H1 (cell line): ENCODE measurements at regions not wholly inside any gene's neighbourhood (a gene's known extent, or its start where the extent isn't known, plus 50 kb on each side); places are given as distances from the start of the nearest gene placed in this dataset.

Experiments
- CTCF ChIA-PET: fragments of 300-600 bp; sonication (Branson Sonifier 250); formaldehyde crosslinking; loops from one replicate; lab custom pipeline; 2021; ENCODE audit not compliant: partially characterized antibody; lab: Charles Lee
- POLR2A ChIA-PET: fragments of 300-600 bp; sonication (Branson Sonifier 250); formaldehyde crosslinking; loops from one replicate; lab custom pipeline; 2021; ENCODE audit warnings: inconsistent platforms; ENCODE audit not compliant: partially characterized antibody; lab: Charles Lee
- DNase-seq, 2 experiments: peaks; one replicate each; pipeline versions ENCODE4 v3.0.0 to v3.0.0-alpha.2; 2010 to 2022; ENCODE audit warnings: low spot score in 2 of 2, low read depth in 1 of 2, mixed read lengths in 1 of 2
- FAIRE-seq: peaks from 2 replicates; lab custom pipeline; 2011; peaks lifted over from hg19 to GRCh38; lab: Jason Lieb, UNC
- H2AFZ ChIP-seq: 2 replicates; pipeline ENCODE4 v1.8.1; 2012; ENCODE audit warnings: low read length, inconsistent platforms
- H2AK5ac ChIP-seq: 2 replicates; pipeline ENCODE4 v1.6.1; 2013; ENCODE audit warnings: low read depth, low read length
- H2BK120ac ChIP-seq: replicated peaks from 2 replicates; pipeline ENCODE3; 2013; ENCODE audit warnings: low read depth, low read length, inconsistent platforms
- H2BK12ac ChIP-seq: 2 replicates; pipeline ENCODE4 v1.6.1; 2013; ENCODE audit warnings: low read depth, low read length
- H2BK15ac ChIP-seq: 2 replicates; pipeline ENCODE4 v1.6.1; 2013; ENCODE audit warnings: low read length
- H2BK20ac ChIP-seq: 2 replicates; pipeline ENCODE4 v1.6.1; 2013; ENCODE audit warnings: low read length
- H2BK5ac ChIP-seq: 2 replicates; pipeline ENCODE4 v1.6.1; 2013; ENCODE audit warnings: low read depth, low read length
- H3K14ac ChIP-seq: 2 replicates; pipeline ENCODE4 v1.6.1; 2013; ENCODE audit warnings: inconsistent platforms; ENCODE audit not compliant: insufficient read length
- H3K18ac ChIP-seq: 2 replicates; pipeline ENCODE4 v1.6.1; 2013; ENCODE audit warnings: low read length; ENCODE audit errors: extremely low read depth
- H3K23ac ChIP-seq: 2 replicates; pipeline ENCODE4 v1.6.1; 2013; ENCODE audit warnings: inconsistent platforms; ENCODE audit not compliant: insufficient read length
- H3K23me2 ChIP-seq: 2 replicates; pipeline ENCODE4 v1.6.1; 2013; ENCODE audit warnings: low read depth, low read length
- H3K27ac ChIP-seq: 2 replicates; pipeline ENCODE4 v1.6.1; 2011; ENCODE audit warnings: low read depth, low read length, inconsistent platforms
- H3K27me3 ChIP-seq, 4 experiments: replicated peaks in 1 of 4; 1 replicate in 1 of 4; 2 replicates in 3 of 4; pipeline versions ENCODE4 v1.6.1 to v1.8.1; 2011 to 2013; ENCODE audit warnings: low read length in 3 of 4, mild to moderate bottlenecking in 3 of 4, inconsistent platforms in 2 of 4, mixed read lengths in 2 of 4, moderate library complexity in 1 of 4; ENCODE audit not compliant: control insufficient read depth in 3 of 4, insufficient read depth in 3 of 4; ENCODE audit errors: extremely low read depth in 1 of 4
- H3K36me3 ChIP-seq, 4 experiments: 2 replicates each; pipeline versions ENCODE4 v1.6.1 to v1.8.1; 2011 to 2013; ENCODE audit warnings: mild to moderate bottlenecking in 4 of 4, low read length in 3 of 4, moderate library complexity in 2 of 4, control low read depth in 1 of 4, inconsistent platforms in 1 of 4; ENCODE audit not compliant: insufficient read depth in 4 of 4, control insufficient read depth in 2 of 4
- H3K4ac ChIP-seq: replicated peaks from 2 replicates; pipeline ENCODE3; 2013; ENCODE audit warnings: low read length, low read depth, mixed read lengths, inconsistent platforms; ENCODE audit not compliant: insufficient read length
- H3K4me1 ChIP-seq, 4 experiments: replicated peaks in 1 of 4; 1 replicate in 1 of 4; 2 replicates in 3 of 4; pipeline versions ENCODE4 v1.6.1 to v1.8.1; 2011 to 2013; ENCODE audit warnings: low read length in 3 of 4, inconsistent platforms in 2 of 4, mixed read lengths in 1 of 4; ENCODE audit not compliant: insufficient read depth in 4 of 4, control insufficient read depth in 3 of 4
- H3K4me2 ChIP-seq, 2 experiments: 2 replicates each; pipeline versions ENCODE4 v1.6.1 to v1.8.1; 2011 to 2013; ENCODE audit warnings: low read depth in 2 of 2, low read length in 2 of 2, control low read depth in 1 of 2, inconsistent platforms in 1 of 2, mild to moderate bottlenecking in 1 of 2; ENCODE audit not compliant: insufficient read depth in 1 of 2
- H3K4me3 ChIP-seq, 4 experiments: fragments of 200-600, 300-600 bp in 1 of 4; sonication (generic), shearing (Covaris generic), sonication (Bioruptor Twin) in 1 of 4; 2 replicates each; pipeline versions ENCODE4 v1.5.1 to v1.8.1; 2011 to 2016; ENCODE audit warnings: low read length in 4 of 4, low read depth in 3 of 4, control low read depth in 2 of 4, inconsistent platforms in 2 of 4, mild to moderate bottlenecking in 2 of 4, mixed read lengths in 1 of 4, moderate library complexity in 1 of 4; ENCODE audit not compliant: insufficient read depth in 2 of 4; ENCODE audit errors: extremely low read depth in 1 of 4
- H3K56ac ChIP-seq: replicated peaks from 2 replicates; pipeline ENCODE3; 2013; ENCODE audit warnings: low read depth, mild to moderate bottlenecking, mixed read lengths, low read length, inconsistent platforms; ENCODE audit not compliant: insufficient read length
- H3K79me1 ChIP-seq: 2 replicates; pipeline ENCODE4 v1.6.1; 2013; ENCODE audit warnings: low read depth, low read length, control low read depth
- H3K79me2 ChIP-seq, 2 experiments: 2 replicates each; pipeline versions ENCODE4 v1.6.1 to v1.8.1; 2012 to 2013; ENCODE audit warnings: low read length in 2 of 2, mild to moderate bottlenecking in 2 of 2, inconsistent platforms in 1 of 2; ENCODE audit not compliant: insufficient read depth in 2 of 2, control insufficient read depth in 1 of 2
- H3K9ac ChIP-seq, 4 experiments: replicated peaks in 1 of 4; 1 replicate in 1 of 4; 2 replicates in 3 of 4; pipeline versions ENCODE4 v1.6.1 to v1.8.1; 2011 to 2013; ENCODE audit warnings: low read depth in 3 of 4, low read length in 3 of 4, control low read depth in 2 of 4, mild to moderate bottlenecking in 2 of 4, moderate library complexity in 2 of 4, inconsistent platforms in 1 of 4; ENCODE audit errors: extremely low read depth in 1 of 4
- H3K9me3 ChIP-seq, 2 experiments: 2 replicates each; pipeline versions ENCODE4 v1.6.1 to v1.8.1; 2012 to 2013; ENCODE audit warnings: mild to moderate bottlenecking in 2 of 2, moderate library complexity in 2 of 2, control low read depth in 1 of 2, inconsistent platforms in 1 of 2, low read depth in 1 of 2, low read length in 1 of 2, mixed read lengths in 1 of 2; ENCODE audit not compliant: insufficient read depth in 2 of 2
- H4K20me1 ChIP-seq, 2 experiments: replicated peaks in 1 of 2; 2 replicates each; pipeline versions ENCODE3 to v1.8.1; 2011 to 2013; ENCODE audit warnings: inconsistent platforms in 2 of 2, low read length in 2 of 2, mild to moderate bottlenecking in 1 of 2; ENCODE audit not compliant: insufficient read depth in 2 of 2, control insufficient read depth in 1 of 2
- H4K5ac ChIP-seq: 2 replicates; pipeline ENCODE4 v1.6.1; 2013; ENCODE audit warnings: low read length, low read depth, mixed read lengths, inconsistent platforms; ENCODE audit not compliant: insufficient read length
- H4K8ac ChIP-seq: 2 replicates; pipeline ENCODE4 v1.8.0; 2013; ENCODE audit warnings: mild to moderate bottlenecking, moderate library complexity, low read length, inconsistent platforms; ENCODE audit not compliant: insufficient read depth; ENCODE audit errors: extremely low read depth
- H4K91ac ChIP-seq: replicated peaks from 2 replicates; pipeline ENCODE3; 2013; ENCODE audit warnings: low read length, mixed read lengths, inconsistent platforms; ENCODE audit not compliant: insufficient read length
- WGBS, 2 experiments: shearing (Covaris generic) in 1 of 2; methylation state at CpG; one replicate each; pipeline versions ENCODE4 v1.1.6 to v1.1.7; 2013 to 2015; ENCODE audit warnings: low lambda C conversion rate in 2 of 2, mixed read lengths in 2 of 2, inconsistent platforms in 1 of 2, low coverage in 1 of 2, missing lambda C conversion rate in 1 of 2; ENCODE audit not compliant: insufficient replicate concordance in 2 of 2, insufficient coverage in 1 of 2, insufficient read length in 1 of 2; ENCODE audit errors: extremely low coverage in 1 of 2, missing lambda C conversion rate in 1 of 2; 5-methylcytosine and 5-hydroxymethylcytosine counted together
- TF ChIP-seq, protein P1 (sequence below): fragments of 300-600 bp; sonication (generic); IDR thresholded peaks from 2 replicates; pipeline ENCODE4 v1.7.1; 2012; ENCODE audit warnings: low read length, moderate library complexity, mild to moderate bottlenecking, inconsistent platforms; ENCODE audit not compliant: insufficient replicate concordance

GRCh38 chr7:113684165-113684564, 234.6 kb downstream of the PPP1R3A start:
- Histone ChIP-seq H3K27ac (no peak overlapping the region), H4K20me1 (no peaks in the 10 kb centered on the region), H3K4me2 (no peak overlapping the region), H3K18ac (no peak overlapping the region), H3K4me3 (no peak overlapping the region), H3K79me2 (no peaks in the 10 kb centered on the region), H3K4ac (no peak overlapping the region), H3K9me3 (peaks cover 5 to 23% of the 10 kb centered on the region in 2 experiments; a peak in 3 of 4 replicates), H3K9ac (no peak overlapping the region), H3K23ac (no peak overlapping the region), H3K79me1 (no peaks in the 10 kb centered on the region), H3K56ac (no peak overlapping the region), H2BK5ac (no peak overlapping the region), H4K8ac (no peak overlapping the region), H3K36me3 (no peaks in the 10 kb centered on the region), H2AFZ (no peak overlapping the region), H2BK20ac (no peak overlapping the region), H4K5ac (no peak overlapping the region), H3K4me1 (no peaks in the 10 kb centered on the region), H2BK15ac (no peak overlapping the region), H2BK12ac (no peak overlapping the region), H3K27me3 (no peaks in the 10 kb centered on the region), H4K91ac (no peak overlapping the region), H3K23me2 (no peaks in the 10 kb centered on the region), H3K14ac (no peak overlapping the region), H2BK120ac (no peak overlapping the region), H2AK5ac (no peak overlapping the region)
- 85% methylated on average over 5 of the region's 5 CpGs; no CpG with 5 or more reads in 1 of the 2 experiments for WGBS, 2 experiments
- POLR2A ChIA-PET: no interaction called here
- FAIRE-seq (no peak), DNase-seq (no peak)
- CTCF ChIA-PET: interaction anchor here (0.7 kb wide), 1 partner anchor 9 kb away, joined by 3 read pairs; no protein-coding TSS in a partner anchor
- TF ChIP-seq, protein P1, sequence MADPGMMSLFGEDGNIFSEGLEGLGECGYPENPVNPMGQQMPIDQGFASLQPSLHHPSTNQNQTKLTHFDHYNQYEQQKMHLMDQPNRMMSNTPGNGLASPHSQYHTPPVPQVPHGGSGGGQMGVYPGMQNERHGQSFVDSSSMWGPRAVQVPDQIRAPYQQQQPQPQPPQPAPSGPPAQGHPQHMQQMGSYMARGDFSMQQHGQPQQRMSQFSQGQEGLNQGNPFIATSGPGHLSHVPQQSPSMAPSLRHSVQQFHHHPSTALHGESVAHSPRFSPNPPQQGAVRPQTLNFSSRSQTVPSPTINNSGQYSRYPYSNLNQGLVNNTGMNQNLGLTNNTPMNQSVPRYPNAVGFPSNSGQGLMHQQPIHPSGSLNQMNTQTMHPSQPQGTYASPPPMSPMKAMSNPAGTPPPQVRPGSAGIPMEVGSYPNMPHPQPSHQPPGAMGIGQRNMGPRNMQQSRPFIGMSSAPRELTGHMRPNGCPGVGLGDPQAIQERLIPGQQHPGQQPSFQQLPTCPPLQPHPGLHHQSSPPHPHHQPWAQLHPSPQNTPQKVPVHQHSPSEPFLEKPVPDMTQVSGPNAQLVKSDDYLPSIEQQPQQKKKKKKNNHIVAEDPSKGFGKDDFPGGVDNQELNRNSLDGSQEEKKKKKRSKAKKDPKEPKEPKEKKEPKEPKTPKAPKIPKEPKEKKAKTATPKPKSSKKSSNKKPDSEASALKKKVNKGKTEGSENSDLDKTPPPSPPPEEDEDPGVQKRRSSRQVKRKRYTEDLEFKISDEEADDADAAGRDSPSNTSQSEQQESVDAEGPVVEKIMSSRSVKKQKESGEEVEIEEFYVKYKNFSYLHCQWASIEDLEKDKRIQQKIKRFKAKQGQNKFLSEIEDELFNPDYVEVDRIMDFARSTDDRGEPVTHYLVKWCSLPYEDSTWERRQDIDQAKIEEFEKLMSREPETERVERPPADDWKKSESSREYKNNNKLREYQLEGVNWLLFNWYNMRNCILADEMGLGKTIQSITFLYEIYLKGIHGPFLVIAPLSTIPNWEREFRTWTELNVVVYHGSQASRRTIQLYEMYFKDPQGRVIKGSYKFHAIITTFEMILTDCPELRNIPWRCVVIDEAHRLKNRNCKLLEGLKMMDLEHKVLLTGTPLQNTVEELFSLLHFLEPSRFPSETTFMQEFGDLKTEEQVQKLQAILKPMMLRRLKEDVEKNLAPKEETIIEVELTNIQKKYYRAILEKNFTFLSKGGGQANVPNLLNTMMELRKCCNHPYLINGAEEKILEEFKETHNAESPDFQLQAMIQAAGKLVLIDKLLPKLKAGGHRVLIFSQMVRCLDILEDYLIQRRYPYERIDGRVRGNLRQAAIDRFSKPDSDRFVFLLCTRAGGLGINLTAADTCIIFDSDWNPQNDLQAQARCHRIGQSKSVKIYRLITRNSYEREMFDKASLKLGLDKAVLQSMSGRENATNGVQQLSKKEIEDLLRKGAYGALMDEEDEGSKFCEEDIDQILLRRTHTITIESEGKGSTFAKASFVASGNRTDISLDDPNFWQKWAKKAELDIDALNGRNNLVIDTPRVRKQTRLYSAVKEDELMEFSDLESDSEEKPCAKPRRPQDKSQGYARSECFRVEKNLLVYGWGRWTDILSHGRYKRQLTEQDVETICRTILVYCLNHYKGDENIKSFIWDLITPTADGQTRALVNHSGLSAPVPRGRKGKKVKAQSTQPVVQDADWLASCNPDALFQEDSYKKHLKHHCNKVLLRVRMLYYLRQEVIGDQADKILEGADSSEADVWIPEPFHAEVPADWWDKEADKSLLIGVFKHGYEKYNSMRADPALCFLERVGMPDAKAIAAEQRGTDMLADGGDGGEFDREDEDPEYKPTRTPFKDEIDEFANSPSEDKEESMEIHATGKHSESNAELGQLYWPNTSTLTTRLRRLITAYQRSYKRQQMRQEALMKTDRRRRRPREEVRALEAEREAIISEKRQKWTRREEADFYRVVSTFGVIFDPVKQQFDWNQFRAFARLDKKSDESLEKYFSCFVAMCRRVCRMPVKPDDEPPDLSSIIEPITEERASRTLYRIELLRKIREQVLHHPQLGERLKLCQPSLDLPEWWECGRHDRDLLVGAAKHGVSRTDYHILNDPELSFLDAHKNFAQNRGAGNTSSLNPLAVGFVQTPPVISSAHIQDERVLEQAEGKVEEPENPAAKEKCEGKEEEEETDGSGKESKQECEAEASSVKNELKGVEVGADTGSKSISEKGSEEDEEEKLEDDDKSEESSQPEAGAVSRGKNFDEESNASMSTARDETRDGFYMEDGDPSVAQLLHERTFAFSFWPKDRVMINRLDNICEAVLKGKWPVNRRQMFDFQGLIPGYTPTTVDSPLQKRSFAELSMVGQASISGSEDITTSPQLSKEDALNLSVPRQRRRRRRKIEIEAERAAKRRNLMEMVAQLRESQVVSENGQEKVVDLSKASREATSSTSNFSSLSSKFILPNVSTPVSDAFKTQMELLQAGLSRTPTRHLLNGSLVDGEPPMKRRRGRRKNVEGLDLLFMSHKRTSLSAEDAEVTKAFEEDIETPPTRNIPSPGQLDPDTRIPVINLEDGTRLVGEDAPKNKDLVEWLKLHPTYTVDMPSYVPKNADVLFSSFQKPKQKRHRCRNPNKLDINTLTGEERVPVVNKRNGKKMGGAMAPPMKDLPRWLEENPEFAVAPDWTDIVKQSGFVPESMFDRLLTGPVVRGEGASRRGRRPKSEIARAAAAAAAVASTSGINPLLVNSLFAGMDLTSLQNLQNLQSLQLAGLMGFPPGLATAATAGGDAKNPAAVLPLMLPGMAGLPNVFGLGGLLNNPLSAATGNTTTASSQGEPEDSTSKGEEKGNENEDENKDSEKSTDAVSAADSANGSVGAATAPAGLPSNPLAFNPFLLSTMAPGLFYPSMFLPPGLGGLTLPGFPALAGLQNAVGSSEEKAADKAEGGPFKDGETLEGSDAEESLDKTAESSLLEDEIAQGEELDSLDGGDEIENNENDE: no peak
